ENCODE measurements at regions not wholly inside any gene's neighbourhood (a gene's known extent, or its start where the extent isn't known, plus 50 kb on each side); places are given as distances from the start of the nearest gene placed in this dataset.

DNA sequence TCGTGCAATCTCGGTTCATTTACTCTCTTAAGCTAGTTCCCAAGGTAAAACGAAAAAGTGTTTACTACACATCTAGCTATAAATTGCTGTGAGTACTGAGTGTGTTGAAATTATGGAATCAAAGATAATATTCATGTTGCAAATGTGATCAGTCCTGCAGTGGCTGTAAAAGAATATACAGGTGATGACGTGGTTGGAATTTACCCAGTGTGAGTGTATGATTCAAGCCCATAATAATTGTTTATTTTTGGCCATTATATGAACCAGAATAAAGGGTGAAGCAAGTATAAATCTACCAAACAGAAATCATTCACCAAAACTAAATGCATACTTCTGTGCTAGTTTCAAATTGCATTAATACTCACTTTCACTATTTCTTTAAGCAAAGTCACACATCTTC is 1363.6 kb upstream of the CHAC2 start:
- no peak for DNase-seq (ENCODE audit: low read depth)
- H3K4me3 ChIP-seq (ENCODE audit: low read depth, low read length): no peak overlapping the region
- no peaks in the 10 kb centered on the region for H3K36me3 ChIP-seq (ENCODE audit: control insufficient read depth, insufficient read depth, low read length)
- no peaks in the 10 kb centered on the region for H3K27me3 ChIP-seq (ENCODE audit: control insufficient read depth, insufficient read depth, low read length)
- TF ChIP-seq, protein P1, sequence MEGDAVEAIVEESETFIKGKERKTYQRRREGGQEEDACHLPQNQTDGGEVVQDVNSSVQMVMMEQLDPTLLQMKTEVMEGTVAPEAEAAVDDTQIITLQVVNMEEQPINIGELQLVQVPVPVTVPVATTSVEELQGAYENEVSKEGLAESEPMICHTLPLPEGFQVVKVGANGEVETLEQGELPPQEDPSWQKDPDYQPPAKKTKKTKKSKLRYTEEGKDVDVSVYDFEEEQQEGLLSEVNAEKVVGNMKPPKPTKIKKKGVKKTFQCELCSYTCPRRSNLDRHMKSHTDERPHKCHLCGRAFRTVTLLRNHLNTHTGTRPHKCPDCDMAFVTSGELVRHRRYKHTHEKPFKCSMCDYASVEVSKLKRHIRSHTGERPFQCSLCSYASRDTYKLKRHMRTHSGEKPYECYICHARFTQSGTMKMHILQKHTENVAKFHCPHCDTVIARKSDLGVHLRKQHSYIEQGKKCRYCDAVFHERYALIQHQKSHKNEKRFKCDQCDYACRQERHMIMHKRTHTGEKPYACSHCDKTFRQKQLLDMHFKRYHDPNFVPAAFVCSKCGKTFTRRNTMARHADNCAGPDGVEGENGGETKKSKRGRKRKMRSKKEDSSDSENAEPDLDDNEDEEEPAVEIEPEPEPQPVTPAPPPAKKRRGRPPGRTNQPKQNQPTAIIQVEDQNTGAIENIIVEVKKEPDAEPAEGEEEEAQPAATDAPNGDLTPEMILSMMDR (IDR thresholded peaks at IDR 0.05; ENCODE audit: insufficient read depth, low read length, poor library complexity, severe bottlenecking): no peak

- H3K4me3 ChIP-seq (ENCODE audit: low read depth, low read length): no peak overlapping the region
- no peaks in the 10 kb centered on the region for H3K36me3 ChIP-seq (ENCODE audit: control insufficient read depth, insufficient read depth, low read length)
- TF ChIP-seq, protein P1 (IDR thresholded peaks at IDR 0.05; ENCODE audit: insufficient read depth, low read length, poor library complexity, severe bottlenecking): no peak
- no peaks in the 10 kb centered on the region for H3K27me3 ChIP-seq (ENCODE audit: control insufficient read depth, insufficient read depth, low read length)
- DNase-seq (ENCODE audit: low read depth): no peak
Observed at GRCh38 chr2:52402128-52402527, 1365.5 kb upstream of the CHAC2 start.

GRCh38 chr2:52396836-52397235 is 1364.9 kb upstream of the NRXN1 start:
- H3K27me3 ChIP-seq (ENCODE audit: control insufficient read depth, insufficient read depth, low read length): no peaks in the 10 kb centered on the region
- DNase-seq (ENCODE audit: low read depth): no peak
- TF ChIP-seq, protein P1 (IDR thresholded peaks at IDR 0.05; ENCODE audit: insufficient read depth, low read length, poor library complexity, severe bottlenecking): no peak
- H3K4me3 ChIP-seq (ENCODE audit: low read depth, low read length): no peak overlapping the region
- H3K36me3 ChIP-seq (ENCODE audit: control insufficient read depth, insufficient read depth, low read length): no peaks in the 10 kb centered on the region

GRCh38 chr2:52395912-52396311 is 1364.0 kb upstream of the NRXN1 start:
- DNase-seq (ENCODE audit: low read depth): no peak
- Histone ChIP-seq H3K36me3 (ENCODE audit: control insufficient read depth, insufficient read depth, low read length) (no peaks in the 10 kb centered on the region), H3K4me3 (ENCODE audit: low read depth, low read length) (no peak overlapping the region), H3K27me3 (ENCODE audit: control insufficient read depth, insufficient read depth, low read length) (no peaks in the 10 kb centered on the region)
- TF ChIP-seq, protein P1 (IDR thresholded peaks at IDR 0.05; ENCODE audit: insufficient read depth, low read length, poor library complexity, severe bottlenecking): no peak

DNA sequence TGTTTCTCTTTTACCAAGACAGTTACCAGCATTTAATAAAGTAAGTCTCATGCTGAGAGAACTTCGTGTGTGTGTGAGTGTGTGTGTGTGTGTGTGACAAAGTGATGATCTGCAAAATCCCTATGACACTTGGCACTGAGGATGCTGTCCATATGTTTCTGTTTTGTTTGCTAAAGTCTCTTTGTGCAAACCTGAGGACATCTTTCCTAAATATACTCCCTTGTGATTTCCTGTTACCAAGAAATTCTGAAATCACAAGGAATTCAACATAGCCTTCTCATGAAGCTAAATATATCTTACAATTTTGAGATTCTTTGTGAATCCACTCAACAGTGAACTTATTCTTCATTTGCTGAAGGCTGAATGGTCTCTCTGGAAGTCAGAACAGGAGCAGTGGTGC is 1359.7 kb upstream of the NRXN1 start:
- TF ChIP-seq, protein P1 (IDR thresholded peaks at IDR 0.05; ENCODE audit: insufficient read depth, low read length, poor library complexity, severe bottlenecking): no peak
- Histone ChIP-seq H3K4me3 (ENCODE audit: low read depth, low read length) (no peak overlapping the region), H3K36me3 (ENCODE audit: control insufficient read depth, insufficient read depth, low read length) (no peaks in the 10 kb centered on the region), H3K27me3 (ENCODE audit: control insufficient read depth, insufficient read depth, low read length) (no peaks in the 10 kb centered on the region)
- no peak for DNase-seq (ENCODE audit: low read depth)

DNA sequence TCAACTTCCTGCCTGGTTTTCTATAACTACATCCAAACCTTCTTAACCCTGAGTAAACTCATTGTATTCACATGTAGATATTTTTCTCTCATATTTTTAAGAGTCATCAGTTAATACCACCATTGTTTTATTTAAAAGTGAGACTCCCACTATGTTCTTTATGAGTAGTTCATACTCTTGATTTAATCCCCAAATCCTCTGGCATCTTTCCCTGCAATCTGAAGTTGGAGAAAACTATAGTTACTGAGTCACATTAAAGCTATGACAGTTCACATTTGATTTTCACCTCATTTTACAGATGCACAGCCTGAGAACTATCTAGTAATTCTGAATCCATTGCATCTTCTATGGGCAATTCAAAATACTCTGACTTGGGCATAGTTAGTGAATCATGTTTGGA is 1358.7 kb upstream of the NRXN1 start:
- TF ChIP-seq, protein P1 (IDR thresholded peaks at IDR 0.05; ENCODE audit: insufficient read depth, low read length, poor library complexity, severe bottlenecking): no peak
- no peaks in the 10 kb centered on the region for H3K27me3 ChIP-seq (ENCODE audit: control insufficient read depth, insufficient read depth, low read length)
- H3K4me3 ChIP-seq (ENCODE audit: low read depth, low read length): no peak overlapping the region
- H3K36me3 ChIP-seq (ENCODE audit: control insufficient read depth, insufficient read depth, low read length): no peaks in the 10 kb centered on the region
- no peak for DNase-seq (ENCODE audit: low read depth)
